Hepatocyte (in vitro differentiated cells): ENCODE measurements at regions not wholly inside any gene's neighbourhood (a gene's known extent, or its start where the extent isn't known, plus 50 kb on each side); places are given as distances from the start of the nearest gene placed in this dataset.
"Not testable (repeated sequence)": the region's sequence is repeated elsewhere in the genome, so short reads cannot be mapped to it uniquely, and the experiment has no call there.

Experiments
- EZH2phosphoT487 ChIP-seq: fragments of 200-600 bp; sonication (generic); IDR thresholded peaks from one replicate; pipeline ENCODE4 v1.6.1; 2018; ENCODE audit warnings: antibody characterized with exemption, mild to moderate bottlenecking, low read depth, moderate library complexity; ENCODE audit not compliant: unreplicated experiment, severe bottlenecking
- TF ChIP-seq, protein P1 (sequence below): fragments of 200-600 bp; sonication (generic); IDR thresholded peaks from 2 replicates; pipeline ENCODE4 v1.5.1; 2016; ENCODE audit warnings: antibody characterized with exemption, mild to moderate bottlenecking; ENCODE audit not compliant: poor library complexity

DNA sequence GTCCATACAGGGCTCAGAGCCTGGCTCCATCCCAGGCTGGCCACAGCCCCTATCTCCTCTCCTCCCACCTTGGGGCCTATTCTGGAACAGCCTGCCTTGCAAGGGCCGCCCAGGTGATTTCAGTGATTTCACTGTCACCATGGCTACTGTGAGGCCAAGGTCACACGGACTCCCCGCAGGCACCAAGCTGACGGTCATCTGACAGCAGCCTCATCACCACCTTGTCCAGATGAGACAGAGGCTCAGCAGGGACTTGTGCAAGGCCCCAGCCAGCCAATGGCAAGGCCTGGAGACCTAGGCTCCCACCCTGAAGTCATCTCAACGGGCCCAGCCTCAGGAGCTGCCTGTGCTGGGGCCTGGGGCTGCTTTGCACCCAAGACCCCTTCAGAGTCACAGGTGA lies 3953.8 kb upstream of the TPTE start:
- TF ChIP-seq EZH2phosphoT487: not testable (repeated sequence)
- TF ChIP-seq, protein P1, sequence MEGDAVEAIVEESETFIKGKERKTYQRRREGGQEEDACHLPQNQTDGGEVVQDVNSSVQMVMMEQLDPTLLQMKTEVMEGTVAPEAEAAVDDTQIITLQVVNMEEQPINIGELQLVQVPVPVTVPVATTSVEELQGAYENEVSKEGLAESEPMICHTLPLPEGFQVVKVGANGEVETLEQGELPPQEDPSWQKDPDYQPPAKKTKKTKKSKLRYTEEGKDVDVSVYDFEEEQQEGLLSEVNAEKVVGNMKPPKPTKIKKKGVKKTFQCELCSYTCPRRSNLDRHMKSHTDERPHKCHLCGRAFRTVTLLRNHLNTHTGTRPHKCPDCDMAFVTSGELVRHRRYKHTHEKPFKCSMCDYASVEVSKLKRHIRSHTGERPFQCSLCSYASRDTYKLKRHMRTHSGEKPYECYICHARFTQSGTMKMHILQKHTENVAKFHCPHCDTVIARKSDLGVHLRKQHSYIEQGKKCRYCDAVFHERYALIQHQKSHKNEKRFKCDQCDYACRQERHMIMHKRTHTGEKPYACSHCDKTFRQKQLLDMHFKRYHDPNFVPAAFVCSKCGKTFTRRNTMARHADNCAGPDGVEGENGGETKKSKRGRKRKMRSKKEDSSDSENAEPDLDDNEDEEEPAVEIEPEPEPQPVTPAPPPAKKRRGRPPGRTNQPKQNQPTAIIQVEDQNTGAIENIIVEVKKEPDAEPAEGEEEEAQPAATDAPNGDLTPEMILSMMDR: not testable (repeated sequence)
